ENCODE measurements at regions not wholly inside any gene's neighbourhood (a gene's known extent, or its start where the extent isn't known, plus 50 kb on each side); places are given as distances from the start of the nearest gene placed in this dataset.

GRCh38 chr3:56974247-56974930 is 86.1 kb upstream of the SPATA12 start:
- TF ChIP-seq, protein P1, sequence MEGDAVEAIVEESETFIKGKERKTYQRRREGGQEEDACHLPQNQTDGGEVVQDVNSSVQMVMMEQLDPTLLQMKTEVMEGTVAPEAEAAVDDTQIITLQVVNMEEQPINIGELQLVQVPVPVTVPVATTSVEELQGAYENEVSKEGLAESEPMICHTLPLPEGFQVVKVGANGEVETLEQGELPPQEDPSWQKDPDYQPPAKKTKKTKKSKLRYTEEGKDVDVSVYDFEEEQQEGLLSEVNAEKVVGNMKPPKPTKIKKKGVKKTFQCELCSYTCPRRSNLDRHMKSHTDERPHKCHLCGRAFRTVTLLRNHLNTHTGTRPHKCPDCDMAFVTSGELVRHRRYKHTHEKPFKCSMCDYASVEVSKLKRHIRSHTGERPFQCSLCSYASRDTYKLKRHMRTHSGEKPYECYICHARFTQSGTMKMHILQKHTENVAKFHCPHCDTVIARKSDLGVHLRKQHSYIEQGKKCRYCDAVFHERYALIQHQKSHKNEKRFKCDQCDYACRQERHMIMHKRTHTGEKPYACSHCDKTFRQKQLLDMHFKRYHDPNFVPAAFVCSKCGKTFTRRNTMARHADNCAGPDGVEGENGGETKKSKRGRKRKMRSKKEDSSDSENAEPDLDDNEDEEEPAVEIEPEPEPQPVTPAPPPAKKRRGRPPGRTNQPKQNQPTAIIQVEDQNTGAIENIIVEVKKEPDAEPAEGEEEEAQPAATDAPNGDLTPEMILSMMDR (IDR thresholded peaks at IDR 0.05), result no peak
- no peak for TF ChIP-seq POLR2A (IDR thresholded peaks at IDR 0.05; ENCODE audit: low read depth)
